ENCODE measurements at regions not wholly inside any gene's neighbourhood (a gene's known extent, or its start where the extent isn't known, plus 50 kb on each side); places are given as distances from the start of the nearest gene placed in this dataset.
"Not testable (repeated sequence)": the region's sequence is repeated elsewhere in the genome, so short reads cannot be mapped to it uniquely, and the experiment has no call there.

DNA sequence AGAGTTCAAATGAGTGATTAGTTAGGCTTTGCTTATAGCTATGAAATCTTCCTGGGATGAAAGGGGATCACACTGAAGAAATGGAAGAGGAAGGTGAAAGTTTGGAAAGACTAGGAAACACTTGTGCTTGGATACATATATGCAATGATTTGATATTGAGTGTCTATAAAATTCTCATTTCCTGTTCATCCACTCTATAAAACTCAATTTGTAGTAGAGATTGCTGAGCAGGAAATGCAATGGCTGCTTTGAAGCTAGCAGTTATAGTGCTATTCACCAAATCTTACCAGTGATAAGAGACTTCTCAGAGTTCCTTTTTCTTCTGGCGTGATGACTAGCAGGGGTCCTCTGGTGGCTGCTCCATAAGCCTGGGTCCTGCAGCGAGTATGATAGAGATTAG, 128.1 kb upstream of the HPF1 start:
- no peak for DNase-seq

DNA sequence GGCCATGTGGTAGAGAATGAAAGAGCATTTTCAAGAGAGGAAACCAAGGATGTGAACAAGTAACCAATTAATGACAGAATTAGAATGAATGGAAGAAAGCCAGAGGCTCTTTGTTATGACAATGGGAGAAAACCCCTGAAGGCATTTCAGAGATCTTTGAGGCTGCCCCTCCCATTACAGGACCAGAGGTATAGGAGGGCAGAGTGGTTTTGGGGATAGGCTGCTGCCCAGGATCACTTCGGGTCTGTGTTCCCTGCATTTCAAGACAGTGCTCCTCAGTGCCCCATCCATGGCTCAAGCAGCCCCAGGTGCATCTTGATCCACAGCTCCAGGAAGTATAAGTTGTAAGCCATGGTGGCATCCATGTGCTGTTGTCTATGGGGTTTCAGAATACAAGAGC, 124.0 kb upstream of the HPF1 start:
- no peak for DNase-seq

DNA sequence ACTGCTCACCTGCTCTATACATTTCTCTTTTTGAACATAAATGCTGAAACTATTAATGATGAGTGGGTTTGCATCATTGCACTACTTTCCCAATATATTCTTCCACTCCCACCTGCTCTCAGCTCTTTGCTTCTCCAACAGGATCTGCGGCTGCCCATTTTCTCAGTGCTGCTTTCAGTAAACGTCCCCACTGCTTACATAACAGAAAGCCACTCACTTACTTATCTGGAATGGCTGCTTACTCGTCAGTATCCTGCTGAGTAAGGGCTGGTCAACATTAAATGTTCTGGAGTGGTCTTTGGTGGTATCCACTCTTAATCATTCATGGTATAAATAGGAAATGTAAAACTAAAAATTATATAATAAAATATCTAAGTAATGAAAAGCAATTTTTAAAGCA, 112.8 kb upstream of the HPF1 start:
- no peak for DNase-seq

DNA sequence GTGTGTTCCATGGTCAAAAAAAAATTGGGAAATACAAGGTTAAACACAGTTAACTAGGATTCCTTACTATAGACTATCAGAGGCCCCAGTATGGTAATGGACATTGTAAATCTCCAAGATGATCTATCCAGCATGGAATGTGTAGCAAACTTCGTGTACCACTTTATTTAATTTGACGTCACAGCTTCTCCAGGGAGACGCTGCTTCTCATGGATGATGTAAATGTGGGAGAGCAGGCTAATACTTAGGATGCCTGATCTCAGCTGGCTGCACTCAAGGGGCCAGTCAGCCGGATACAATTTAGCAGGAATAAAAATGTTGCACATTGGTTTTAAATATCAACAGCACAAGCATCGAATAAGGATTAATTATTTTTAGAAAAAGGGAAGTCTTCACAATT, 111.7 kb upstream of the HPF1 start:
- DNase-seq: no peak

DNA sequence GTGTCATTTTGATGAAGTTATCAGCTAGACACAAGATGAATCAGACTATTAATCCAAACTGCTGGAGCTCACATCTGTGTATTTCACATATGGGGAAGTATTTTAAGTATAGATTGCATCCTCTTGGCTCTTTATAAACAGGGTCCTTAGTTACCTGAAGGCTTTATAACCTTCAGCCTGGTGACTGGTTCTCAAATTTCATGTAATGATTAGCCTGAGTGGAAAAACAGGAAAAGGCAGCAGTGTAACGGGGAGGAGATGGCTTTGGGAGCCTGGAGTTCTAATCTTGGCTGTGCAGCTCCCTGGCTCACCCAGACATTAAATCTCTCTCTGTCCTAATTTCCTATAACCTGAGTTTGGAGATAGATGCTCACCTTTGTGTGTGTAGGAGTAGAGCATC, 103.8 kb upstream of the HPF1 start:
- DNase-seq: no peak

DNA sequence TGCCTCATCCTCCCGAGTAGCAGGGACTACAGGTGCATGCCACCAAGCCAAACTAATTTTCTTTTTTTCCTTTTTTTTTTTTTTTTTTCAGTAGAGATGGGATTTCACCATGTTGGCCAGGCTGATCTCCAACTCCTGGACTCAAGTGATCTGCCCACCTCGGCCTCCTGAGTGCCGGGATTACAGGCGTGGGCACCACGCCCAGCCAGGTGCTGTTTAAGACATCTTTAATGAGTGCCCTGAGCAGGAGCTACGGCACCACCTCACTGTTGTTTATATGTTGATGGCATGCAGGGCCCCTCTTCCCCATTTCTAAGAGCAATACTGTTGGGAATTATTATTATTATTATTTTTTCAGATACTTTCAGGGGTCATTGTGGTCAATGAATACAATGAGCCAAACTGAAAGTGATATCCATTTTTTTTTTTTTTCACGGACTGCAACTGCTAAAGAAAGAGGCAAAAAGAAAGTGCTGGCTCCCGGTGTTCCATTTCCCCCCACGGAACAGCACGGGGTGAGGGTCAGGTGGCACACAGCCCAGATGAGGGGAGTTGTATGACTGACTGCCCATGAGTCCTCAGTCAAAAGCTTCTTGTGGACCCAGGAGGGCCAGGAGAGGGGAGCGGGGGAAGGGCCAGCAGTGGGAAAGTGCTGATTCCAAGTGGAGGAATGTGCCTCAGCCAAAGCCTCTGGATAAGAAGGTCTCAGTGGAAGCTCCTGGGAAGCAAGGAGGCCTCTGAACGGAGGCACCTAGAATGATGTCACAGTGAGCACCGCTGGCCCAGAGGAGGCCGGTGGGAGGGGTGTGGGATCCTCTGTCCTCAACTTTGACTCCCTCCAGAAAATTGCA, 101.8 kb upstream of the HPF1 start:
- no peak for DNase-seq

DNA sequence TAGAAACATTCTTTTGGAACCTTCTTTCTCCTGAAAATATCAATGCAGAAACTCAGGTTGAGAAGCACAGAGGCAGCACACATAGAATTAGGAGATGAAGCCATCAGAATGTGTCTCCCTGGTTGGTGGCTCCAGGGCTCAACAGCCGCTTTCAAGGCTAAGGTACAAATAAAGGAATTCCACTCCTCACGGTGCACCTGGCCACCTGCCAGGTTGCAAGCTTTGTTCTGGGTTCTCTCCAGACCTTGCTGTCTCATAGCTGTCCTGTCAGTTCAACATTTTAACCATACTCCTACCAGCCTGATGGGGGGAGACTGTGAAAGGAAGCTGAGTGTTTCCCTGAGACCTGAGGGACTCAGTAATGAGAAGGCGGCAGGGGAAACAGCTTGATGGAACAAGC, 96.3 kb upstream of the HPF1 start:
- no peak for DNase-seq

DNA sequence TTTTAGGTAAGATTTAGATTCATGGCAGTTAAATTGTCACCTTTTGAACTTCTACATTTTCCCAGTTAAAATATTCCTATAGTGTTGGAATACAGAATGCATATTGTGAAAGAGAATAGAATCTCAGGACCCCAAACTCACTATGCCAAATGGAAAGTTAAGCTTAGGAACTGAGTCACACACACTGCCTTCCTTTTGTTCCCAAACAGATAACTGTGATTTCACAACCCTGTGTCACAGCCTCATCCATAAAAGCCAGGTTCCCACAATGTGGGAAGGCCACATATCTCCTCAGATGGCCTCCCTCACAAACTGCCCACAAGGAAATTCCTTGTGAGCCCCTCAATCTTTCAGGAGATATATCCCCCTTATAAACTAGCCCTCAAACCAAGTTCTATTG, 94.7 kb upstream of the HPF1 start:
- DNase-seq: no peak

DNA sequence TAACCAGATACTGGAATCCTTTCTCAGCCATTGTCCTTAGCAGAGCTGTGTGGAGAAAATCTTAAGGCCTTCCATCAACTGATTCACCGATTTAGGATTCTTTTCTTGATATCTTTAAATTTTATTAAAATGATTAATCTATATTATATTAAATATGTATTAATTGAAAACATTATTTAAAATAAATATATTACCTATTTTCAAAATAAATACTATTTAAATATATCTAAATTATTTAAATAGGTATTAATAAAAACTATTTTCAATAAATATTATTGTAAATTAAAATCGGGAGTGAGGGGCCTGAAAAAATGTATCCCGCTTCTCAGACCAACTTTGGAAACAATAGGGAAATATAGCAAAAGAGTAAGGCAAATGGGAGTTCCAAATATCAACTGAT, 94.0 kb upstream of the HPF1 start:
- DNase-seq: no peak

DNA sequence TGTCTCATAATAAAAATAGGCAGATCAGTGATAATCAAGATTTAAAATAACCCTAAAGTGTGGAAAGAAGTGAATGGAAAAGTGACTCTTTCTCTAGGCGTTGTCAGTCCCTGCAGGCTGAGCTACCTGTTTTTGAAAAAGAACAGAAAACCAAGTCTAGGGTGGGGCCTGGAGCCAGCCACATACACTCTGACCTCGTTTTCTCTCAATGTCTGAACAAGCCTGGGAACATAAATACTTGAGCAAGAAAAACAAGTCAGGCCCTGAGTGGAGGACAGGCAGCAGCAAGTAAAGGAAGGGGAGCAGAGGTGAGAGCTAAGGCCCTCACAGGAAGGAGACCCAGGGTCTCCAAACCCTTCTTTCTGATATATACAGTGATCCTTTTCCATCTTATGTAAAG, 91.7 kb upstream of the HPF1 start:
- no peak for DNase-seq

DNA sequence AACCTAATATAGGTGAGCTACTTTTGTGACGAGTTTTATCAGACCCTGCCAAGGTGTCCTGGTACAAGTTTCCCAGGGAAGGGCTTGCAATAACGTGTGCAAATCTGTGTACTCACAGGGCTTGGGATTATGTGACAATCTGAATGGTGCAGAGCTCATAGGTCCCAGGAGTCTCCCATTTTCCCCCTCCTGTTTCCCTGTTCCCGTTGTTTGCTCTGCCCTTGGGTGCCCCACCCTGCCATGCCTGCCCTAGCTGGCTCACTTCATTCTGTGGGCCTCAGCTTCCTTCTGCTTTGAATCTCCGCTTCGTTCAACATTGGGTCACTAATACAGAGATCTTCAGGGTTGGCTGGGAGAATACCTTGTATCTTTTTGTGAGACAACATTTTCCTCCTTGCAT, 90.3 kb upstream of the HPF1 start:
- DNase-seq: no peak

DNA sequence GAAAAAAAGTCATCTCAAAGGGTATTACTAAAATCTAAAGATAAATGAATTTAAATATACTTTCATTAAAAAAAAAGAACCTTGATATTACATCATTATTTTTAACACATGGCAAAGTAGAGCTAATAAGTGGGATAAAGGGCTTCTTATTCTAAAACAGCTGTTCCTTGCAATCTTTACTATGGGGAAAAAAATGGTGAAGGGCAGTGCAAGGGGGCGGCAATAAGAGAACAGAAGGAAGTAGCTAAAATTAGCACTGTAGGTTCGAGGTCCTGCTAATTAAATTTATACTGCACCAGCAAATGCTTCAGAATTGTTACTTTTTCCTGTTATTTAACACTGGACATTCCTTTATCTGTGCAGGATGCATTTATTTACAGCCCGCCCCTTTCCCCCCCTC, 89.4 kb upstream of the HPF1 start:
- DNase-seq: no peak

DNA sequence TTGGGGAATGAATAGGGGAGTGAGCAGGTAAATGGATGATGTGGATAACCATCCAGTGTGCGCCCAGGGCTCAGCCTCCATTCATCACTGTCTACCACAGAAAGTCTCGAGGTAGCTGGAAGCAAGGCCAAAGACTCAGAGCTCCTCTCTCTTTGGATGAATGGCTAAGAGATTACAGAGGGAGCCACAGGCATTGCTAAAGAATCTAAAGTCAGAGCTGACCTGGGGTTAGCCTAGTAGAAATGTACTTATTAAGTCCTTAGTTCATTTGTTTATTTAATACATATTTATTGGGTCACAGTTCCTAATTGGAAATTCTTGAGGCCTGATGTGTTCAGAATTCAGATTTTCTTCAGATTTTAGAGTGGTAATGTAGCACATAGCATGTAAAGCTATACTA, 88.7 kb upstream of the HPF1 start:
- no peak for DNase-seq

DNA sequence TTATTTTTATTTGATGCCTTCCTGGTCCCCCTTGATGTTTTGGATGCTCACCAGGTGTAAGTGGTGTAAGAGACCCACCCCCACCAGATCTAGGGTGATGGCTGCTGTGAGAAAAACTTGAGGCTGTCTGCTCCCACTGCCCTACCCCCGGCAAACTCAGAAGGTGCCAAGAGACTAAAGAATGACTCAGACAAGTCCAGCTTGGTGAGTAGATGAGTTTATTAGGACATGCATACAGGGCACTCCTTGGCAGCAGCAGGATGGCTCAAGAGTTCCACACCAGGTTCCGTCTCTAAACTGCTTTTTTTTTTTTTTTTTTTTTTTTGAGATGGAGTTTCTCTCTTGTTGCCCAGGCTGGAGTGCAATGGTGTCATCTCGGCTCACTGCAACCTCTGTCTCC, 84.0 kb upstream of the HPF1 start:
- DNase-seq: no peak

DNA sequence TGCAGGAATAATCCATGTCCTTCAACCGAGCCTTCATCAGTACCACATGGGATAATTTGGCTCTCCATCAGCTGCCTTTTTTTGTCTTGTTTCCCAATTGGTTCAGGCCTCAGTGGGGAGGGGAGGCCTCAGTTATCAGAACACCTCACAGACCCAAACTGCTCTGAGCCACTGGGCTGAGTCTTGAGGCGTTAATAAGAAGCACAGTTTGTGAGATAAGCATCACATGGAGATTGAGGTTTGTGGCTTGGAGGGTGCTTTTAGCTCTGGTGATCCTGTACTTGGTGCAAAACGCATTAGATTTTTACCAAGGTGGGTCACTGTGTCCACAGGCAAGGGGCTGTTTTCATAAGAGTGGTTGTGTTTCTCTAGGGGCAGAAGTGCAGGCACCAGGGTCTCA, 82.8 kb upstream of the HPF1 start:
- no peak for DNase-seq

DNA sequence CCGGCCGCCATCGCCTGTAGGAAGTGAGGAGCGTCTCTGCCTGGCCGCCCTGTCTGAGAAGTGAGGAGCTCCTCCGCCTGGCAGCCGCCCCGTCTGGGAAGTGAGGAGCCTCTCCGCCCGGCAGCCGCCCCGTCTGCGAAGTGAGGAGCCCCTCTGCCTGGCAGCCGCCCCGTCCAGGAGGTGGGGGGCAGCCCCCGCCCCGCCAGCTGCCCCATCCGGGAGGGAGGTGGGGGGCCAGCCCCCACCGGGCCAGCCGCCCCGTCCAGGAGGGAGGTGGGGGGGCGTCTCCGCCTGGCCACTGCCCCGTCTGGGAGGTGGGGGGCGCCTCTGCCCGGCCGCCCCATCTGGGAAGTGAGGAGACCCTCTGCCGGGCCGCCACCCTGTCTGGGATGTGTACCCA, 70.6 kb upstream of the HPF1 start:
- DNase-seq: not testable (repeated sequence)

DNA sequence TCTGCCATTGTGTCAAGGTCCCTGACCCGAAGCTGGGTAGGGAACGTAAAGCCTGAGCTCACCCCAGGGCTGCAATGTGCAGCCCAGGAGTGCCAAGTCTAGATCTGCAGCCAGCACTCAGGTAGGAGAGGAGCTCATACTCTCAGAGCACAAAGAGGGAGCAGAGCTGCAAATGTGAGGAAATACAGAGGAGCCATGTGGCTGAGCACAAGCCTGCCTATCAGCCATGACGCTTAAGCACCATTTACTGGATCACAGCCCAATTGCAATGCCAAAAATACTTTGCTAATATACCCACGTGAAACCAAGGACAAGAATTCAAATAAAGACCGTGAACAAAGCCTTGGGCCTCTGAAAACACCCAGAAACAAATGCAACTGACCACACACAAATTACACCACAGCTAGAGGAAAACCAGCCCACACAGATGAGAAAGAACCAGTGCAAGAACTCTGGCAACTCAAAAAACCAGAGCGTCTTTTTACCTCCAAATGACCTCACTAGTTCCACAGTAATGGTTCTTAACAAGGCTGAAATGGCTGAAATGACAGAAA, 69.0 kb upstream of the HPF1 start:
- no peak for DNase-seq

DNA sequence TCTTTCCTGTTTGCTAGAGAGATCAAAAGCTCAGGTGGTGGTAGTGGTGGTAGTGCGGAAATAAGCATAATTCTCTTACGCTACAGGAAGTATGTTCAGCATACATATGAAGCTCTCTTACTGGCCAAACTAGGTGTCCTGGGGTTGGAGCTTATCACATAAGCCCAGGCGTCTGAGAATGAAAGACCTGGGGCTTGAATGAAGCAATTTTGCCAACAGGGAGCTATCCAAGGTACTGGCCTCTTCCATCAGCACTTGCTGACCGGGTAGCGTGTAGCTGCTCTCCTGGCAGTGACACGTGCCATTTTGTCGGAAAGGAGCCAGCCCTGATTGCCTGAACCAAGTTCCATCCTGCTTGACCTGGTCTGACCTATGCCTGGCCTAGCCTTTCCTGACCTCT, 65.9 kb upstream of the HPF1 start:
- DNase-seq: no peak

DNA sequence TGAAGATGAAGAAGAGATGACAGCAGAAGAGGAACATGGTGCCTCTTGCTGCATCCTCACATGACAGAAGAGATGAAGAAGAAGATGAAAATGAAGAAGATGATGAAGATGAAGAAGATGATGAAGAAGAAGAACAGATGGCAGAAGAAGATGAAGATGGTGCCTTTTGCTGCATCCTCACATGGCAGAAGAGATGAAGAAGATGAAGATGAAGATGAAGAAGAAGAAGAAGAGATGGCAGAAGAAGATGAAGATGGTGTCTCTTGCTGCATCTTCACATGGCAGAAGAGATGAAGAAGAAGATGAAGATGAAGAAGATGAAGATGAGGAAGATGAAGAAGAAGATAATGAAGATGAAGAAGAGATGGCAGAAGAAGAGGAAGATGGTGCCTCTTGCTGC, 63.7 kb upstream of the HPF1 start:
- no peak for DNase-seq

DNA sequence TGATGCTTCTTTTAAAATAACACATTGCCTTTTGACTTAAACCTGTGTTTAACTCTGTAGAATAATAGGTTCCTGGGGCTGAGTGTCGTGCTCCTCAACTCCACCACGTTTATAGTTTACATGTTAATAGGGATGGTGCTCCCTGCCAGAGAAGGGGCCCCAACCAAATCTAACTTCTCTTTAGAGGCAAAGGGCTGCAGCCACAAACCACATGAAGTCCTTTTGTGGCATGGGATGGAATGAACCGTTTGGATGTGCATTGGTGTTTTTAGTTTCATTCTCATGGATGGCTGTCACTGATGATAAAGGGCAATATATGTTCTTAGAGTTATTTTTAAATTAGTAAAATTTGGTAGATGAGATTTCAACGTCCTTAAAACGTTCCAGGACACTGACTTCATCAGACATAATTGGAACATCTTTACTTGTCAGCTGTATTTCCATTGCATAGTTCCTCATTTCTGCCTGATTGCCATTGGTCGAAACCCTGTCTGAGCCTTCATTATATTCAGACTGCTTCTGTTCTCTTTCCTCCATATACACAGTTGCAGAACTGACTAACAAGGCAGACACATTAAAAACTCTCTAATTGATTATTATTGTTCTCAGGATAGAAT, 60.4 kb upstream of the HPF1 start:
- DNase-seq: no peak

DNA sequence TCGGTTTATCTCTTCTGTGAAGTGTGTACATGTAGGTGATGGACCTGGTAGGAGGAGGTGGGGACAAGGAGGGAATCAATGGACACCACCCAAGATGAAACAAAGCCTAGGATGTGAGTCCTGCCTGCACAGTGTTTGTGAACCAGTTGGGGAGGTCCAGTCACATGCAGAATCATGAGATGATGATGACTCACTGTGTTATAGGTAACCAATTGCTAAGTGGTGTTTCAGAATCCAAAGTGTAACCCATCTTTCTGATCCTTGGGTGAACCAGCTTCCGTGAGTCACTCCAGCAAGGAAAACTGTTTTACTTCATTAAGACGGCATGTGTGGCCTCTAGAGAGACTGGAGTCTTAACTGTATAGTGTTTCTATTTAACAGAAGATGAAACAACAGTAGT, 57.9 kb upstream of the HPF1 start:
- DNase-seq: no peak

DNA sequence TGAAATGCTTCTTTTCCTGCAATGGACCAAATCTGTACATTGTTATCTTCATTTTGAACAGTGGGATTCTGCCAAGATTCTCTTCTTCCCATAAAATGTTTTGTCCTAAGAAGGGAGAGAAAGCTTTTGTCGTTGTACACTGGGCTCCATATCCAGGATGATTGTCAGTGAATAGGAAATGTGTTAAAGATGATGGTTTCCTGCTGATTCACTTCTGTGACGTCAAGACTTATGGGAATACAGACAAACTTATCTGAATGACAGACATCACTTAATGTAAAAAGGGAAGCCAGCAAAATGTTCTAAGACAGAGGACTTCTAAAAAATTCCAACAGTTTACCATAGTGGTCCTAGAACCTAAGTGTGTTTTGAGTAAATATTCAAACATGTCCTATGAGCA, 53.7 kb upstream of the HPF1 start:
- DNase-seq: no peak

DNA sequence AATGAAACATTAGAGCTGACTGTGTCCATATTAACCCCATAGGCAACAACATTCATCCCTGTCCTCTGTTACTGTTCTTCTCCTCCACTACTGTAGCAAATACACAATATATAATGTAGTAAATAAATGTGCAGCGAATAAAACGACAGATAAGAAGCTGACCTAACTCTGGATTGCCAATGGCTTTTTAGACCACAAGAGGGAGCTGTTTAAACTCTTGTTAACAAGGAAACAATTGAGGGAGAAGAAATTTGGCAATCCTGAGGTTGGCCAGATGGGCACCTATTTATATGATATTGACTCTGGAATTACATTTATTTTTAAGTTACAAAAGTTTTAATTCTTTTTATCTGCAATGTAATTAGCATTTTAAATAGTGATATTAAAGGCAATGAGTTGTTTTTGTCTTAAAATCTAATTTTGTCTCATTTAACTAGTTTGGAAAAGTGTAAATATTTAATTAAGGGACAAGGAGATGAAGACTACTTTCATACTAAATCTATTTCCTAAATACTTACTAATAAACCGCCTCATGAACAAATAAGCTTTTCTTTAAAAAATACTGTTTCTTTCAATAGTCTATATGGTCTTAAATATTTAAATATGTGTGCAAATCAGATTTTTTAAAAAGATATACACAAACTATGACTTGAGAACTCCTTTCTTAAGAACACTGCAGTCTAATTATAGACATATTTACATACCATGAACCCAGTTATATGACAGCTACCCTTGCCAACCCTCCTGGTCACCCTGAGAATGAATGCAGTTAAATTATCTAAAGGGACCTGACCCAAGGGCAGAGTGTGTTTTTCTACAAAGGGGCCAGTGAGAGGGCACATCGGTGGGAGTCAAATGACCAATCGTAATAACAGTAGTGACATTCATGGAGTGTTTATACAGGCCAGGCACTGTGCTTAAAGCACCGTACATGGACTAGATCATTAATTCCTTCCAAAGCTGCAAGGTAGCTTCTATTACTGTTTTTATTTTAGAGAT, 52.9 kb upstream of the HPF1 start:
- DNase-seq: peak; percentile 71
